Peyer's patch (tissue), 4 donors: ENCODE measurements at regions not wholly inside any gene's neighbourhood (a gene's known extent, or its start where the extent isn't known, plus 50 kb on each side); places are given as distances from the start of the nearest gene placed in this dataset.

Experiments
- CTCF ChIP-seq, 6 experiments: fragments of 450-650 bp in 4 of 6; fragments of 200-600 bp in 2 of 6; sonication (generic) in 1 of 6; IDR thresholded peaks; one replicate each; pipeline ENCODE4 v1.5.1; 2017 to 2019; ENCODE audit warnings: antibody characterized with exemption in 6 of 6, mild to moderate bottlenecking in 3 of 6, moderate library complexity in 1 of 6
- POLR2A ChIP-seq, 2 donors: fragments of 450-650 bp; IDR thresholded peaks; one replicate each; pipeline ENCODE4 v1.5.1; 2017; ENCODE audit warnings: antibody characterized with exemption in 2 of 2, mild to moderate bottlenecking in 2 of 2, moderate library complexity in 2 of 2

- no peak for TF ChIP-seq CTCF (IDR thresholded peaks at IDR 0.05)
- no peak for TF ChIP-seq POLR2A (IDR thresholded peaks at IDR 0.05)
Observed at GRCh38 chr7:47215640-47216039, 366.3 kb downstream of the TNS3 start.
